ENCODE measurements at regions not wholly inside any gene's neighbourhood (a gene's known extent, or its start where the extent isn't known, plus 50 kb on each side); places are given as distances from the start of the nearest gene placed in this dataset.
"Not testable (repeated sequence)": the region's sequence is repeated elsewhere in the genome, so short reads cannot be mapped to it uniquely, and the experiment has no call there.

DNA sequence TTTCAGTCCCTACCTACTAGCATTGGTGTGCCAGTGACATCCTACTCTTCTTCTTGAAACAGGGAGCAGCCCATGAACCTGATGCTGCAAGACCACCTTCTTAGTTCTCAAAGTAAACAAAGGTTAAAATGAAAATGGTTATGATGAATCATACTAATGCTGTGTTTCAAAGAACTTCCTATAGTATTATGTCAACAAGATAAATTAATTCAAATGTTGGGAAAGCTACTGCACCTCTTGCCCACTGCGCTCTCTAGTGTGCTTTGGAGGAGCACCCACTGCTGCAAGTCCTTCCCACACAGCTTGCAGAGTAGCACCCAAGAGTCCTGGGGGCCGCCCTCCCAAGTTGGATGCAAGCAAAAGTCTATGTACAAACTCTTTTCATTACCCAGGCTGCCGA is 81.1 kb downstream of the CD200R1L start:
- no peak for DNase-seq (ENCODE audit: low spot score)

- no peak for DNase-seq (ENCODE audit: low spot score)
Measured at GRCh38 chr3:112763258-112763657, 83.4 kb downstream of the CD200R1L start.

DNA sequence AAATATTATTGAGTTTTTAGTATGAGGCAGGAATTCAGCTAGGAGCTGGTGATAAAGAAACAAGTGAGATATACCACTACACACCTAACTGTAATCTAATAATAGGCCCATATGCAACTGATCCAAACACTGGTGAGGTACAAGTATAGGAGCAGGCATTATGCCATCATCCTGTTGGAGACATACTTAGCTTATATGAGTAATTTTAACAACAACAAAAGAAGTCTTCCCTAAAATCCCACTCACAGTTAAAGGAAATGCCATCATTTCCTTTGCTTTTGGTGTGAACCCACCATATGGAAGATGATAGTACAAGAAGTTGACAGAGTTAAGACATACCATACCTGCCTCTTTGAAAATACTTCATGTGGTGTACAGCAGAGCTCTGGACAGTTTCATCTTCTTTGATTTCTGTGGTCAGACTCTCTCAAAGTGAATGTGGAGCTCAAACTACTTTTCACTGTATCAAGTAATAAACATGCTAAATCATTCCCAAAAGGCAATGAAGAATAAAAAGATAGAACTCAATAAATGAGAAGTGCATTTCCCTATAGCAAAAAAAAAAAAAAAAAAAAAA is 85.5 kb downstream of the CD200R1L start:
- DNase-seq (ENCODE audit: low spot score): no peak

DNA sequence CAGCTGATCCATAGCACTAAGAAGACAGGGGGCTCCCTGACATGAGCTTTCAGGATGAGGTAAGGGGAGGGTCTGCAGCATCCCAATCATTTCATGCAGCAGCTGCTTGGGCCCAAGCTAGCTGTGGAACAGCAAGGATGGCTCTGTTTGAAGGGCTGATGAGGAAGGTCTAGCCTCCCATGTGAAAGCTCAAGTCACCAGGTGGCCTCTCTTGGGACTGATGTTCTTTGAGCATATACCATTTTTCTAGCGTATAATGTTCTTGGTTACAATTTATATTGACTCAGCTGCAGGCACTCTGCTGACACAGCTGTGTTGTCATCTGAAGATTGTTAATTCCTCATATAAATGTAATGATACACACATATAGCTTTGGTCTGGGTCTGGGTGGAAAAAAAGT is 87.0 kb downstream of the CD200R1L start:
- DNase-seq (ENCODE audit: low spot score): no peak

GRCh38 chr3:112759210-112759609 is 87.5 kb downstream of the CD200R1L start:
- no peak for DNase-seq (ENCODE audit: low spot score)

- no peak for DNase-seq (ENCODE audit: low spot score)
Measured at GRCh38 chr3:112757197-112757596, 89.5 kb downstream of the CD200R1L start.

DNA sequence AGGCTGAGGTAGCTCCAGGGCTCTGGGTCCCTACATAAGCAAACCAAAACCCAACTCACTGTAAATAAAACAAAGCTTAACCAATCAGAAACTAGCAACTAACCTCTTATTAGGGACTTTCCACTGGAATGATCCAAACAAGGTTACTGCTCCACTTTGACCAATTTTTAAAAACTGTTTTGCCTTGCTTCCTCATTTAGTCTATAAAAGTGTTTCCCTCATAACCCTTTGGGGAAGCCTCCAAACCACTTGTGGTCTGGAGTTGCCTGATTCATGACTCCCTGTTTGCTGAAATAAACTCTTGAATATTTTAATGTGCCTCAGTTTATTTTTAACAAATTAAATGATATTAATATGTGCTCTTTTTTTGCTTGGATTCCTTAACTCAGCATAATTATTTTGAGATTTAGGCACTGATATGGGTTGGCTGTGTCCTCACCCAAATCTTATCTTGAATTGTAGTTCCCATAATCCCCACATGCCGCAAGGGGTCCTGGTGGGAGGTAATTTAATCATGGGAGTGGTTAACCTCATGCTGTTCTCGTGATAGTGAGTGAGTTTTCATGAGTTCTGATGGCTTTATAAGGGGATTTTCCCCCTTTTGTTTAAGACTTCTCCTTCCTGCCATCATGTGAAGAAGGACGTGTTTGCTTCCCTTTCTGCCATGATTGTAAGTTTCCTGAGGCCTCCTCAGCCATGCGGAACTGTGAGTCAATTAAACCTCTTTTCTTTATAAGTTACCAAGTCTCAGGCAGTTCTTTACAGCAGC is 90.6 kb downstream of the CD200R1L start:
- DNase-seq (ENCODE audit: low spot score): no peak

GRCh38 chr3:112755046-112755445 is 91.6 kb downstream of the CD200R1L start:
- not testable (repeated sequence) for DNase-seq (ENCODE audit: low spot score)

DNA sequence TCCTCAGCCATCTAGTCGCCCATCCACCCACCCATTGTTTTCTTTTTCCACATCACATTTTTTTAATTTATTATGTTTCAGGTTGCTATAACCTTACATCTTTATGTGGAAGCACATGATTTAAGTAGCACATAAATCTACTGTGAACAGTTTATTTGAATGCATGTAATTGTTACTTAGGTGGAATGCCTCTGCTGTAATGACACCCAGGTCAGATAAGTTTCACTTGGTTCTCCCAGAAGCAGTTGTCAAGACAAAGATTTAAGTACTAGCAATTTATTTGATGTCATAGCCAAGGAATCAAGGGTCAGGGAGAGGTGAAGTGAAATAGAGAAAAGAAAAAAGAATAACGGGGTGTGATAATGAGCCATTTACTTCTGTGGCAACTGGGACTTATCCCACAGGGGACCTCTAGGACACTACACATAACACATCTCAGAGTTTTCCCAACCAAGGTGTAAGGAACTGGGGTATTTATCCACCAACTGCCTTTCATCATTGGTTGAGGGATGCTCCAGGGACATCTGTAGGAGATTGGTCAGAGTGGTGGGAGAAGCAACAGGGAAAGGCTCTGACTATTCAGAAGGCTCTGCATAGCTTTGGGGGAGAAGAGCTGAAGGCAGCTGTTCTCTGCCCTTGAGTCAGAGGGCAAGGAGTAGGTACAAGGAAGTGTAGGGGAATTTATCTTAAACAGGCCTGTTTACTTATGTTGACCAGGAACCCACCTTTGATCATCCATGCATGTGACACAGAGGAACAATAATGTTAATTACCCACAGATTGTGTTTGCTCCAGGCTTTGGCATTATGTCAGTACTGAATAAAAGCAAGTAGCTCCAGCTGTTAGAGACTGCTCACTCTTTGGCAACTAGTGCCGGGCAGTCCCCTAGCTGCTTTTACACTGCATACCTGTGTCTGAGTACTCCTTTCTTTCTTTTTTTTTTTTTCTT is 94.8 kb downstream of the CD200R1L start:
- no peak for DNase-seq (ENCODE audit: low spot score)

- no peak for DNase-seq (ENCODE audit: low spot score)
Measured at GRCh38 chr3:112751061-112751460, 95.6 kb downstream of the CD200R1L start.

DNA sequence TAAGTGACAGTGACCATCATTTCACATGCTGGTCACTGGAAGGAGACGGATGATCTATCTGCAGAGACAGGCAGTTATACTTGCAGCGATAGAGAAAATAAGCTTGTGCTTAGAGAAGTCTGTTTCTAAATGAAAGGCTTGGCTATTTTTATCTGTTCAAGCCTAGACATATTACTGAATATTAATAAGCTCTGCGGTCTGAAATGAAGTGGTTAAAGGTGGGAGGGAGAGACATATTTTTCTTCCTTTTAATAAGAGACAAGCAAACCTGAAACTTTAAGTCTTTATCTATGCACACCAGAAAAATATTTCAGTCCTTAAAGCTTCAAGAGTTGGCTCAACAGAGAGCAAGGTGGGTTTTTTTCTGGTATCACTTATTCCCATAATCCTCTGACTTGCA is 99.0 kb downstream of the CD200R1L start:
- no peak for DNase-seq (ENCODE audit: low spot score)

GRCh38 chr3:112746675-112747280 is 99.9 kb downstream of the CD200R1L start:
- no peak for DNase-seq (ENCODE audit: low spot score)

DNA sequence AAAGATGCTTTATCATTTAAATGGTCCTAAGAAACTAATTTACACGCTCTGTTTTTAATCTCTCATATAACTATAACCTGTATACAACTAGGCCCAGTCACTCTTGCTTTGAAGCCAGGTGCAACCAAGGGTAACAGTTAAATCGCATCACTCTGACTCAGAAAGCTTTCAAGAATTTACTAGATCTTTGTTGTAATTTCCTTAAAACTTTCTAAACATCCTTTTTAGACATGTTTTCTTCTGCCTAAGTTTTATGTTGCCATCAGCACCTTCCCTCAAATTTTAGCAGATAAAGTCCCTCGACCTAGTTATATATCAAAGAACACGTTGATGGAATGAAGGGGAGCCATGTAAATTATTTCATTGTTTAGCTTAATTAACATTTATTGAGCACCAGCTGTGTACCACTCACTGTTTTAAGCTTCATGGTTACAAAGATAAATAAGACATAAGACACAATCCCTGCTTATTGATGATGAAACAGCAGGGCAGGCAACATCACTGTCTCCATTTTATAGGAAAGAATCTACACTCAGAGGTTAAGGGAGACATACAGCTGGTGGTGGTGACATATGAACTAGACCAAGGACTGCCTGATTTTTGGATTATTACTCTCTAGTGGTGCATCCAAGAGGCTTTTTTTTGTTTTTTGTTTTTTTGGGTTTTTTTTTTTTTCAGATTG is 101.0 kb downstream of the CD200R1L start:
- DNase-seq (ENCODE audit: low spot score): no peak

- DNase-seq (ENCODE audit: low spot score): no peak
Measured at GRCh38 chr3:112744825-112745566, 101.7 kb downstream of the CD200R1L start.

DNA sequence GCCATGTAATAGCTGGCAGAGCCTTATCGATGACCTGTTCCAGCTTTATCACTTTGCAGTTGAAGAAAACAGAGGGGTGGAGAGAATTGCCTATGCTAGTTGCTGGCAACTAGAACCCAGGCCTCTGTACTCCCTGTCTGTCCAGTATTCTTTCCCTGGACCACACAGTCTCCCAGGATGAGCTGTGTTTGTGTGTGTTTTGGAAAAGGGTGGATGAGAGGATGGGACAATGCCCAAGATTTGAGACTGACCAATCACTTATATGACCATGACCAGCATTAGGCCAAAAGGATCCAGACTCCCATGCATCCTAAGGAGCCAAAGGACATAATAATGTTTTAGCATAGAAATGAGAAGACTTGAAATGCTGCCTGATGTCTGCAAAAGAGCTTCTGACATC is 102.6 kb downstream of the CD200R1L start:
- DNase-seq (ENCODE audit: low spot score): no peak

DNA sequence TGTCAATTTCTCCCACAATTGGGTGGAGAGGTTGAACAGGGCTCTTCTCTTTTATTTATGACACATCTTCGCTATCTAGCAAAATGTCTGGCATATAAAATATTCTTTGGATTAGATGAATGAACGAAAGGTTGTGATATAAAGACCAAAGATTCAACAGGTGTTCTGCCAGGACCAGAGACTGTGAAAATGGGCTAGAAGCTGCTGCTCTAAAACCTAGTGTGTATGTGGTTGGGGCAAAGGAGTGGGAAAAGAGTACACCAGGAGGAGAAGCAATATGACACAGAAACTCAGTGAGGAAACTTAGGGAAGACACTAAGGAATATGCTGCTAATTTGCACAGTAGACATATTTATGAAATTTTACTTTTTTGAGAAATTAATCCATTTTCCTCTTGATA is 102.0 kb upstream of the CCDC80 start:
- DNase-seq (ENCODE audit: low spot score): no peak

DNA sequence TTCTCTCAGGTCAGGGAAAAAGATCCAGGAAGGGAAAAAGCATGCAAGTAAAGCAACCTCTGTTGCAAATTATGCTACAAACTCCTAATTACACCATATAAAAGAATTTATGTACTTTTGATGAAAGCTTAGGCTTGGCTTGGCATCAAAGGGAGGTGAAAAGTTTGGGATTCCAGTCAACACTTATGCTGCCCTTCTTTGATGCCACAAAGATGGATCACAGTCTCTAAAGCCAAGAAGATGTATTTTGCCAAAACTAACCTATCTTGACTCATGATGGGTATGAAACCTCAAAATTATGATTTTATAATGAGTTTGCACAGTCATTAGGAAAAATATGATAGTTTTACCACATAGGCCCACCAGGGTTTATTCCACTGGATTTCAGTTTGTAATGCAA is 101.0 kb upstream of the CCDC80 start:
- no peak for DNase-seq (ENCODE audit: low spot score)

- DNase-seq (ENCODE audit: low spot score): peak; percentile 21
Measured at GRCh38 chr3:112740835-112741234, 99.9 kb upstream of the CCDC80 start.

DNA sequence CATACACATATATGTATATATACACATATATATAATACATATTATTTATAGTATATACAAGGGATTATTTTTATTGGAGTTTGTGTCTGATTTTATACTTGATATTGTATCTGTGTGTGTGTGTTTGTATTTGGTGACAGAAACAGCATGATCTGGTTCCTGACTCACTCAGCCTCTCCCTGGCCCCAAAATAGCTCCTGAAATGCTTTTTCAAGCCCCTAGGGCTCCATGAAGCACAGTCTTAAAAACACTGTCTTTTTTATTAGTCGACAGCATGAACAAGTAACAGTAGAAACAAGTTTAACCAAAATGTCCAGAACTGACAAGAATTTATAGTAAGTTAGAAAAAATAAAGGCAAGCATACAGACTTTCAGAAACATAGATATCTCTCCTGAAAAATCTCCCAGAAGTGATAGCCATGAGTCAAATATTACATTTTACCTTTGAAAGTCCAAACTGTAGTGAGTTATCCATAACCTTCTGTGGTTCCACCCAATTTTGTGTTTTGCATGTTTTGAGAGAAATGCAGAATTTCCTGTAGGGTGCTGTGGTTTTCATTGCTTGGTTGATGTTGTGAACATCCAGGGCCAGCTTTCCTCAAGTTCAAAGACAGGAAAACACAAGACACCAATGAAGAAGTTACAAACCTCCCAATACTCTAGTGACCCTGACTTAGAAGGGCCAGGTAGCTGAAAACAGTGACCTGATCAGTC is 98.5 kb upstream of the CCDC80 start:
- no peak for DNase-seq (ENCODE audit: low spot score)

- no peak for DNase-seq (ENCODE audit: low spot score)
Measured at GRCh38 chr3:112738366-112738765, 97.4 kb upstream of the CCDC80 start.
